ENCODE measurements at regions not wholly inside any gene's neighbourhood (a gene's known extent, or its start where the extent isn't known, plus 50 kb on each side); places are given as distances from the start of the nearest gene placed in this dataset.

GRCh38 chr2:16266571-16266970, 326.2 kb downstream of the MYCN start:
- DNase-seq = no peak

- no peak for DNase-seq
Measured at GRCh38 chr2:16264931-16265540, 324.7 kb downstream of the MYCN start.

GRCh38 chr2:16264491-16264890, 324.1 kb downstream of the MYCN start:
- no peak for DNase-seq

- DNase-seq = no peak
Measured at GRCh38 chr2:16263241-16263890, 323.0 kb downstream of the MYCN start.

GRCh38 chr2:16262526-16263178, 322.3 kb downstream of the MYCN start:
- DNase-seq = no peak

GRCh38 chr2:16261791-16262190, 321.4 kb downstream of the MYCN start:
- no peak for DNase-seq

GRCh38 chr2:16261071-16261470, 320.7 kb downstream of the MYCN start:
- no peak for DNase-seq

GRCh38 chr2:16260041-16260830, 319.9 kb downstream of the MYCN start:
- no peak for DNase-seq

- DNase-seq = no peak
Measured at GRCh38 chr2:16259010-16259409, 318.7 kb downstream of the MYCN start.

GRCh38 chr2:16258350-16258749, 318.0 kb downstream of the MYCN start:
- no peak for DNase-seq

- no peak for DNase-seq
Measured at GRCh38 chr2:16257322-16258028, 317.1 kb downstream of the MYCN start.

GRCh38 chr2:16256601-16257321, 316.4 kb downstream of the MYCN start:
- DNase-seq = no peak

GRCh38 chr2:16255120-16255519, 314.8 kb downstream of the MYCN start:
- no peak for DNase-seq

- no peak for DNase-seq
Measured at GRCh38 chr2:16254356-16254965, 314.1 kb downstream of the MYCN start.

GRCh38 chr2:16253291-16253690, 312.9 kb downstream of the MYCN start:
- DNase-seq = no peak

GRCh38 chr2:16252891-16253290, 312.5 kb downstream of the MYCN start:
- DNase-seq = no peak

- DNase-seq = no peak
Measured at GRCh38 chr2:16252251-16252650, 311.9 kb downstream of the MYCN start.

- no peak for DNase-seq
Measured at GRCh38 chr2:16251511-16252225, 311.3 kb downstream of the MYCN start.

GRCh38 chr2:16250886-16251285, 310.5 kb downstream of the MYCN start:
- no peak for DNase-seq

- DNase-seq = no peak
Measured at GRCh38 chr2:16250466-16250865, 310.1 kb downstream of the MYCN start.

- no peak for DNase-seq
Measured at GRCh38 chr2:16250056-16250425, 309.7 kb downstream of the MYCN start.

All from NCI-H1048 (cell line).